H1 (cell line): ENCODE measurements at regions not wholly inside any gene's neighbourhood (a gene's known extent, or its start where the extent isn't known, plus 50 kb on each side); places are given as distances from the start of the nearest gene placed in this dataset.

Experiments used
- CTBP2 ChIP-seq: IDR thresholded peaks from 2 replicates; pipeline ENCODE4 v1.7.0; 2011; ENCODE audit warnings: borderline replicate concordance, mild to moderate bottlenecking, moderate library complexity, mixed read lengths, low read length; ENCODE audit not compliant: insufficient read depth, insufficient read length
- JUN ChIP-seq: IDR thresholded peaks from 2 replicates; pipeline ENCODE4 v1.6.1; 2011; ENCODE audit warnings: low read depth, mild to moderate bottlenecking, improper control_type of control experiment, low read length

GRCh38 chr19:28066161-28066560 lies 1146.8 kb downstream of the UQCRFS1 start (continued):
- TF ChIP-seq JUN: no peak
- no peak for TF ChIP-seq CTBP2
- TF ChIP-seq, all 59 proteins: peak for 0
